ENCODE measurements at regions not wholly inside any gene's neighbourhood (a gene's known extent, or its start where the extent isn't known, plus 50 kb on each side); places are given as distances from the start of the nearest gene placed in this dataset.

DNA sequence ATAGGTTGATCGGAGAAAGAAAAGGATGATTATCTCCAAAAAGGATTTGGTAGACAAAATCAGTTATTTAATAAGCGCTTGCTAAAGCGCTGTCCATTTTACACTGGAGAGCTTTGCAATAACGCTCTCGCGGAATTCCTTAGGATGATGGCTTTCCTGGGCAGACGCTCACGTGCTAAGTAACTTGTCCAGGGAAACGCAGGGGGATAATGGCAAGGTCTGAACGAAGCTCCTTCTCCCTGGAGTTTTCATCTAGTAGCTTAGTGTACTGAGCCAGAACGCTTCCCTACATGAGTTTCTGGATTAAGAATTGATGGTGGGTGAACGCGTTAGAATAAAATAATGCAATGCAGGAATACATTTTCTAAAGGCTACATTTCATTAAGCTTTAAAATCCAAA lies 739.5 kb upstream of the SALL3 start:
- TF ChIP-seq, protein P1, sequence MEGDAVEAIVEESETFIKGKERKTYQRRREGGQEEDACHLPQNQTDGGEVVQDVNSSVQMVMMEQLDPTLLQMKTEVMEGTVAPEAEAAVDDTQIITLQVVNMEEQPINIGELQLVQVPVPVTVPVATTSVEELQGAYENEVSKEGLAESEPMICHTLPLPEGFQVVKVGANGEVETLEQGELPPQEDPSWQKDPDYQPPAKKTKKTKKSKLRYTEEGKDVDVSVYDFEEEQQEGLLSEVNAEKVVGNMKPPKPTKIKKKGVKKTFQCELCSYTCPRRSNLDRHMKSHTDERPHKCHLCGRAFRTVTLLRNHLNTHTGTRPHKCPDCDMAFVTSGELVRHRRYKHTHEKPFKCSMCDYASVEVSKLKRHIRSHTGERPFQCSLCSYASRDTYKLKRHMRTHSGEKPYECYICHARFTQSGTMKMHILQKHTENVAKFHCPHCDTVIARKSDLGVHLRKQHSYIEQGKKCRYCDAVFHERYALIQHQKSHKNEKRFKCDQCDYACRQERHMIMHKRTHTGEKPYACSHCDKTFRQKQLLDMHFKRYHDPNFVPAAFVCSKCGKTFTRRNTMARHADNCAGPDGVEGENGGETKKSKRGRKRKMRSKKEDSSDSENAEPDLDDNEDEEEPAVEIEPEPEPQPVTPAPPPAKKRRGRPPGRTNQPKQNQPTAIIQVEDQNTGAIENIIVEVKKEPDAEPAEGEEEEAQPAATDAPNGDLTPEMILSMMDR (IDR thresholded peaks at IDR 0.05): no peak
- TF ChIP-seq POLR2A (IDR thresholded peaks at IDR 0.05): no peak
- no peak for TF ChIP-seq POLR2AphosphoS5 (IDR thresholded peaks at IDR 0.05)
